ENCODE measurements at regions not wholly inside any gene's neighbourhood (a gene's known extent, or its start where the extent isn't known, plus 50 kb on each side); places are given as distances from the start of the nearest gene placed in this dataset.

DNA sequence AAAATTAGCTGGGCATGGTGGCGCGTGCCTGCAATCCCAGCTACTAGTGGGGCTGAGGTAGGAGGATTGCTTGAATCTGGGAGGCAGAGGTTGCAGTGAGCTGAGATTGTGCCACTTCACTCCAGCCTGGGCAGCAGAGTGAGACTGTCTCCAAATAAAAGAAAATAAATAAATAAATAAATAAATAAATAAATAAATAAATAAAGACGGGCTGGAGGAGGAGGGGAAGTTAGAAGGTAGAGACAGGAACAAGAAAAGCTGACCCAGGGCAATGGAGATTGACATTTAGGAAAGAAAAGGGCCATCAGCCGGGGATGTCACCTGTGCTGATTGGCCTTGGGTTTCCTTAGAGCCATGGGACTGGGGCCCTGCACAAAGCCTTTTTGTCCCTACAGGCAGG, 153.7 kb upstream of the IGSF21 start:
- TF ChIP-seq POLR2A (IDR thresholded peaks at IDR 0.05; ENCODE audit: low read depth, low read length) = no peak
- TF ChIP-seq POU2F2 (IDR thresholded peaks at IDR 0.05; ENCODE audit: low read depth, low read length) = no peak
- no peak for TF ChIP-seq POLR2AphosphoS5 (IDR thresholded peaks at IDR 0.05; ENCODE audit: low read depth, low read length)
